DOHH2 (cell line): ENCODE measurements at regions not wholly inside any gene's neighbourhood (a gene's known extent, or its start where the extent isn't known, plus 50 kb on each side); places are given as distances from the start of the nearest gene placed in this dataset.

Experiments
- H3F3A ChIP-seq: fragments of 200-600 bp; sonication (generic), shearing (Covaris generic); 2 replicates; pipeline ENCODE4 v1.6.0; 2016; ENCODE audit warnings: antibody characterized with exemption, mild to moderate bottlenecking; ENCODE audit not compliant: control insufficient read depth, insufficient read depth
- H3K27ac ChIP-seq: fragments of 200-600 bp; sonication (generic); 2 replicates; pipeline ENCODE4 v1.5.1; 2014; ENCODE audit warnings: low read depth, mild to moderate bottlenecking, low read length, moderate library complexity
- H3K27me3 ChIP-seq: fragments of 200-600 bp; sonication (generic); 2 replicates; pipeline ENCODE4 v1.6.1; 2014; ENCODE audit warnings: mild to moderate bottlenecking, low read length, mixed read lengths; ENCODE audit not compliant: control insufficient read depth
- H3K36me3 ChIP-seq: fragments of 200-600 bp; sonication (generic); 2 replicates; pipeline ENCODE4 v1.6.1; 2014; ENCODE audit warnings: mild to moderate bottlenecking, low read length, moderate library complexity, mixed read lengths; ENCODE audit not compliant: control insufficient read depth
- H3K4me1 ChIP-seq: fragments of 200-600 bp; sonication (generic); 2 replicates; pipeline ENCODE4 v1.6.1; 2014; ENCODE audit warnings: mild to moderate bottlenecking, low read length, mixed read lengths; ENCODE audit not compliant: control insufficient read depth
- H3K4me2 ChIP-seq: fragments of 200-600 bp; sonication (generic); 2 replicates; pipeline ENCODE4 v1.6.0; 2014; ENCODE audit warnings: mild to moderate bottlenecking, low read length, moderate library complexity
- H3K4me3 ChIP-seq: fragments of 200-600 bp; sonication (generic); 2 replicates; pipeline ENCODE4 v1.5.1; 2014; ENCODE audit warnings: mild to moderate bottlenecking, low read length, mixed read lengths
- H3K79me2 ChIP-seq: fragments of 200-600 bp; sonication (generic); 2 replicates; pipeline ENCODE4 v1.6.1; 2014; ENCODE audit warnings: mild to moderate bottlenecking, low read length, mixed read lengths; ENCODE audit not compliant: control insufficient read depth
- H3K9me2 ChIP-seq: fragments of 200-600 bp; sonication (generic); replicated peaks from 2 replicates; pipeline ENCODE4 v1.6.1; 2014; ENCODE audit warnings: mild to moderate bottlenecking, low read length, mixed read lengths; ENCODE audit not compliant: control insufficient read depth
- H3K9me3 ChIP-seq: fragments of 200-600 bp; sonication (generic); 2 replicates; pipeline ENCODE4 v1.6.1; 2014; ENCODE audit warnings: antibody characterized with exemption, low read length, mixed read lengths; ENCODE audit not compliant: control insufficient read depth, insufficient read depth
- H4K20me1 ChIP-seq: fragments of 200-600 bp; sonication (generic); 2 replicates; pipeline ENCODE4 v1.6.0; 2014; ENCODE audit warnings: low read depth, mild to moderate bottlenecking, antibody characterized with exemption, low read length, moderate library complexity; ENCODE audit not compliant: control insufficient read depth, insufficient read depth
- EZH2phosphoT487 ChIP-seq: fragments of 200-600 bp; sonication (generic); IDR thresholded peaks from 2 replicates; pipeline ENCODE4 v1.6.1; 2017; ENCODE audit warnings: borderline replicate concordance, mild to moderate bottlenecking, antibody characterized with exemption, low read length, moderate library complexity, mixed read lengths
- TF ChIP-seq, protein P1 (sequence below): fragments of 200-600 bp; sonication (generic); IDR thresholded peaks from one replicate; pipeline ENCODE4 v1.5.1; 2014; ENCODE audit warnings: antibody characterized with exemption, mild to moderate bottlenecking, low read depth, low read length; ENCODE audit not compliant: poor library complexity, severe bottlenecking

DNA sequence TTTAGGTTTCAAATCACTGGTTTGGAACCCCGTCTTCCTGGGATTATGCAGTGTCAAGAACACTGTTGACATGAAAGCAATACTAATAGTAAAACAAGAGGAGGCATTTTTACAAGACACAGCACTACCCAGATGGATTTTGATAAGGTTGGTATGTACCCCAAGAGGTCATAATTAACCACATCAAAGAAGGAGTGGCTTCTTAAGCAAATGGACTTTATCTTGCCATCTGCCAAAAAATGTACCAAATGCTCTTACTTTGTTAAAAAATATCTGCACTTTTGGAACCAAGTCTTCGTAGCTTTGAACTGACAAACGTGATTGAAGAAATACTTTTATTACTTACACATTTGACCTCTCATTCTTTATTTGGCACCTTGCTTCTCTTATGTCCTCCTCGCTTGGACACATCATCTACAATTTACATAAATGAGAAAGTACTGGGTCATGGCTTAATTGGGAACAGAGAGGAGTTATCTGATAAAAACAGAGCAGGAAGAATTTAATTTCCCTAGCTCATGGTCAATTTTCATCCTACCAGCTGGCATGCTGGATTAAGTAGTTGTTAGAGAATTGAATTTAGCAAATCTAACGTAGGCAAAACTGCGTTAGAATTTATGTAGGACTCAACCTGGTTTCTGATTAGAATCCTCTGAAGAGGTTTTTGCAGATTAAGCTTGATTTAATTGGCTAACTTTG lies 54.5 kb upstream of the PRICKLE1 start:
- Histone ChIP-seq H3K27me3 (no peaks in the 10 kb centered on the region), H3K4me2 (no peak overlapping the region), H3K36me3 (no peaks in the 10 kb centered on the region), H3K79me2 (no peaks in the 10 kb centered on the region), H3K9me3 (no peaks in the 10 kb centered on the region), H3K4me3 (no peak overlapping the region), H3K9me2 (no peaks in the 10 kb centered on the region; the same call in 1 of the 2 replicates), H3K27ac (no peak overlapping the region), H4K20me1 (no peaks in the 10 kb centered on the region), H3F3A (no peaks in the 10 kb centered on the region), H3K4me1 (no peaks in the 10 kb centered on the region)
- TF ChIP-seq EZH2phosphoT487, result no peak
- TF ChIP-seq, protein P1, sequence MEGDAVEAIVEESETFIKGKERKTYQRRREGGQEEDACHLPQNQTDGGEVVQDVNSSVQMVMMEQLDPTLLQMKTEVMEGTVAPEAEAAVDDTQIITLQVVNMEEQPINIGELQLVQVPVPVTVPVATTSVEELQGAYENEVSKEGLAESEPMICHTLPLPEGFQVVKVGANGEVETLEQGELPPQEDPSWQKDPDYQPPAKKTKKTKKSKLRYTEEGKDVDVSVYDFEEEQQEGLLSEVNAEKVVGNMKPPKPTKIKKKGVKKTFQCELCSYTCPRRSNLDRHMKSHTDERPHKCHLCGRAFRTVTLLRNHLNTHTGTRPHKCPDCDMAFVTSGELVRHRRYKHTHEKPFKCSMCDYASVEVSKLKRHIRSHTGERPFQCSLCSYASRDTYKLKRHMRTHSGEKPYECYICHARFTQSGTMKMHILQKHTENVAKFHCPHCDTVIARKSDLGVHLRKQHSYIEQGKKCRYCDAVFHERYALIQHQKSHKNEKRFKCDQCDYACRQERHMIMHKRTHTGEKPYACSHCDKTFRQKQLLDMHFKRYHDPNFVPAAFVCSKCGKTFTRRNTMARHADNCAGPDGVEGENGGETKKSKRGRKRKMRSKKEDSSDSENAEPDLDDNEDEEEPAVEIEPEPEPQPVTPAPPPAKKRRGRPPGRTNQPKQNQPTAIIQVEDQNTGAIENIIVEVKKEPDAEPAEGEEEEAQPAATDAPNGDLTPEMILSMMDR, result no peak

DNA sequence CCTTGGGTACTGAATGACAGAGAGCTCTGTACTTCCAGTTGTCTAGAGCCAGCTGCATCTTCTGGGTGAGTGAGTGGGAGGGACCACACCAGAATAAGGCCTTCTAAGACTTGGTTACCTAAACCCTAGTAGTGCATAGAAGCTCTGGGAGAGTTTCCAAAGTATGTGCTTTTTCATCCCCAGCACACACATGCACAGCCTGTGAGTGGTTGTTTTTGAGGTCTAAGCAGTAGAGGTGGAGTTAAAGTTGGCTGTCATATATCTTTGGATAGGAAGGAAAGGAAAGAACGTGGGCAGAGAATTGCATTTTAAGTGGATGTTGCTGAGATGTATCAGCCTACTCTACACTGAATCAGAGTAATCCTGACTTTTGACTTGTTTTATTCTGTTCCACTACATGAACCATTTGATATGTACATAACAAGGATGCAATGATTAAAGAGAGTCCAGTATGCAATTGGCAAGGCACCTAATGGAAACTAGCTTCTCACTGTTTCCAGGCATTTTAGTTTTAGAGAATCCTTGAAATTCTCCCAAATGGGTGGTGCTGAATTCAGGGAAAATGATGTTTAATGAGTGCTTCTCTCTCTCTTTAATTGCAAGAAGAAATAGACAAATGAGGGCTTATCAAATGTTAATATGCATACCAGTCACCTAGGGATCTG lies 51.8 kb upstream of the PRICKLE1 start:
- no peaks in the 10 kb centered on the region for H3K4me1 ChIP-seq
- no peaks in the 10 kb centered on the region for H3K79me2 ChIP-seq
- TF ChIP-seq, protein P1, result no peak
- TF ChIP-seq EZH2phosphoT487, result no peak
- H3K27me3 ChIP-seq, result no peaks in the 10 kb centered on the region
- no peak overlapping the region for H3K4me2 ChIP-seq
- no peaks in the 10 kb centered on the region for H4K20me1 ChIP-seq
- H3K4me3 ChIP-seq, result no peak overlapping the region
- no peak overlapping the region for H3K27ac ChIP-seq
- no peaks in the 10 kb centered on the region for H3K36me3 ChIP-seq
- no peaks in the 10 kb centered on the region for H3K9me2 ChIP-seq
- H3F3A ChIP-seq, result no peaks in the 10 kb centered on the region
- no peaks in the 10 kb centered on the region for H3K9me3 ChIP-seq

DNA sequence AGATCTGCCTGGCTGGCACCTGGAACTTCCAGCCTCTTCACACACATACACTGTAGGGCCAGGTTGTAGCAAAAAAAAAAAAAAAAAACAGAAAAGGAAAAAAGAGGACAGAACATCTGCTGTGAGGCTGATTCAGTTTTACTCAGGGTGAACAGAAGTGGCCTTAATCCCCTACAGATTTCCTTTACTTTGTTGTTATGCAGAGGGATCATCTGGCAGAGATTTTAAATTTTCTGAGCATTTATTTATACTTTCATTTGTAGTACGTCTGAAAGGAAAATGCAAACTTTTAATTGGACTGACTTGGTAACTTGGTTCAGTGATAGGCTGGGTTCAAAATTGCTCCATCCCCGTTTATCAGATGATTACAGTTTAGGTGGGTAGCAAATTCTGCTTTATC lies 50.8 kb upstream of the PRICKLE1 start:
- H3K79me2 ChIP-seq, result no peaks in the 10 kb centered on the region
- TF ChIP-seq, protein P1, result no peak
- no peak for TF ChIP-seq EZH2phosphoT487
- H3F3A ChIP-seq, result no peaks in the 10 kb centered on the region
- no peak overlapping the region for H3K27ac ChIP-seq
- no peaks in the 10 kb centered on the region for H3K9me2 ChIP-seq
- no peaks in the 10 kb centered on the region for H4K20me1 ChIP-seq
- no peak overlapping the region for H3K4me2 ChIP-seq
- no peaks in the 10 kb centered on the region for H3K36me3 ChIP-seq
- H3K27me3 ChIP-seq, result no peaks in the 10 kb centered on the region
- no peaks in the 10 kb centered on the region for H3K4me1 ChIP-seq
- H3K9me3 ChIP-seq, result no peaks in the 10 kb centered on the region
- no peak overlapping the region for H3K4me3 ChIP-seq
